ENCODE measurements at regions not wholly inside any gene's neighbourhood (a gene's known extent, or its start where the extent isn't known, plus 50 kb on each side); places are given as distances from the start of the nearest gene placed in this dataset.

GRCh38 chr6:26250698-26251044 lies 114.3 kb upstream of the BTN3A2 start:
- H3K4me3 ChIP-seq (ENCODE audit: low read depth, low read length): peak overlapping the region; percentile 80
- TF ChIP-seq CTCF (IDR thresholded peaks at IDR 0.05; ENCODE audit: low read depth, low read length): no peak

GRCh38 chr6:26251354-26252076 lies 113.5 kb upstream of the BTN3A2 start:
- H3K4me3 ChIP-seq (ENCODE audit: low read depth, low read length): peak overlapping the region; percentile 80
- TF ChIP-seq CTCF (IDR thresholded peaks at IDR 0.05; ENCODE audit: low read depth, low read length): no peak

- peak overlapping the region; percentile 80 for H3K4me3 ChIP-seq (ENCODE audit: low read depth, low read length)
- no peak for TF ChIP-seq CTCF (IDR thresholded peaks at IDR 0.05; ENCODE audit: low read depth, low read length)
Observed at GRCh38 chr6:26252077-26252472, 112.9 kb upstream of the BTN3A2 start.

GRCh38 chr6:26254724-26255123 lies 110.3 kb upstream of the BTN3A2 start:
- TF ChIP-seq CTCF (IDR thresholded peaks at IDR 0.05; ENCODE audit: low read depth, low read length): no peak

GRCh38 chr6:26257272-26257671 lies 107.7 kb upstream of the BTN3A2 start:
- TF ChIP-seq CTCF (IDR thresholded peaks at IDR 0.05; ENCODE audit: low read depth, low read length): no peak
- no peak overlapping the region for H3K4me3 ChIP-seq (ENCODE audit: low read depth, low read length)

More at GRCh38 chr6:26254724-26255123, 110.3 kb upstream of the BTN3A2 start:
- H3K4me3 ChIP-seq (ENCODE audit: low read depth, low read length): no peak overlapping the region

- H3K4me3 ChIP-seq (ENCODE audit: low read depth, low read length): no peak overlapping the region
- no peak for TF ChIP-seq CTCF (IDR thresholded peaks at IDR 0.05; ENCODE audit: low read depth, low read length)
Observed at GRCh38 chr6:26258212-26258977, 106.6 kb upstream of the BTN3A2 start.

- TF ChIP-seq CTCF (IDR thresholded peaks at IDR 0.05; ENCODE audit: low read depth, low read length): no peak
- H3K4me3 ChIP-seq (ENCODE audit: low read depth, low read length): no peak overlapping the region
Observed at GRCh38 chr6:26260110-26260637, 104.8 kb upstream of the BTN3A2 start.
